ENCODE measurements at regions not wholly inside any gene's neighbourhood (a gene's known extent, or its start where the extent isn't known, plus 50 kb on each side); places are given as distances from the start of the nearest gene placed in this dataset.

DNA sequence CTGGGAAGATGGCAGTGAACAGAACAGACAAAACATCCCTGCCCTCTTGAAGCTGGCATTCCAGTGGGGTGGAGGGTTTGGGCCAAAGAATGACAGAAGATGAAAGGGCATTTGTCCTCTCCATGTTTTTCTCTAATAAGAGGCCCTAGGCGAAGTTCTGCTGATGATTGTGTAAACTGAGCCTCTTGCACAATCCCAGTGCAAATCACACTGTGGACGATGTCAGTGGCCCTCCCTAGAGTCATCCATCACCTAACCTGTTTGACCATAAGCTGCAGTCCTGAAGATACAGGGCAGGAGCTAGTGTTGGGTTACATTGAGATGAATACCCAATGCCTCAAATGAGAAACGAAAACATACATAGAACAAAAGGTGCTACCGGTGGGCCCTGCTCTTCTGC lies 622.4 kb upstream of the TBX3 start:
- TF ChIP-seq YY1 (IDR thresholded peaks at IDR 0.05; ENCODE audit: insufficient read depth, insufficient read length), result no peak
- no peak for TF ChIP-seq ZNF274 (IDR thresholded peaks at IDR 0.05; ENCODE audit: low read depth, low read length)
- TF ChIP-seq SUZ12 (IDR thresholded peaks at IDR 0.05; ENCODE audit: extremely low read depth, insufficient read depth, insufficient read length), result no peak

Measured in NT2/D1 (cell line).